Prostate gland (tissue), 2 donors: ENCODE measurements at regions not wholly inside any gene's neighbourhood (a gene's known extent, or its start where the extent isn't known, plus 50 kb on each side); places are given as distances from the start of the nearest gene placed in this dataset.

Experiments used
- DNase-seq: peaks from one replicate; pipeline ENCODE4 v3.0.0-alpha.2; 2019; ENCODE audit warnings: low spot score
- H3K27ac ChIP-seq, 2 donors: fragments of 200-600 bp; sonication (generic); 2 replicates each; pipeline ENCODE4 v1.5.1; 2017 to 2019
- H3K27me3 ChIP-seq: fragments of 200-600 bp; sonication (generic); replicated peaks from 2 replicates; pipeline ENCODE4 v1.5.1; 2019; ENCODE audit not compliant: insufficient read depth
- H3K36me3 ChIP-seq, 2 donors: fragments of 200-600 bp; sonication (generic); 1 replicate in 1 of 2; 2 replicates in 1 of 2; pipeline versions ENCODE4 v1.5.1 to v1.8.1; 2017 to 2019
- H3K4me1 ChIP-seq: fragments of 200-600 bp; sonication (generic); replicated peaks from 2 replicates; pipeline ENCODE4 v1.5.1; 2019
- H3K4me3 ChIP-seq, 2 donors: fragments of 200-600 bp; sonication (generic); 2 replicates each; pipeline ENCODE4 v1.5.1; 2017 to 2019
- H3K9me3 ChIP-seq: fragments of 200-600 bp; sonication (generic); 2 replicates; pipeline ENCODE4 v1.5.1; 2017
- POLR2A ChIP-seq: fragments of 450-650 bp; IDR thresholded peaks from one replicate; pipeline ENCODE4 v1.6.1; 2016; ENCODE audit warnings: antibody characterized with exemption, mild to moderate bottlenecking
- POLR2AphosphoS5 ChIP-seq: sonication (generic); formaldehyde crosslinking; IDR thresholded peaks from one replicate; pipeline ENCODE4 v1.6.1; 2017; ENCODE audit warnings: antibody characterized with exemption
- WGBS: methylation state at CpG from one replicate; pipeline ENCODE4 v1.1.5; 2018; 5-methylcytosine and 5-hydroxymethylcytosine counted together
- intact Hi-C: fragments of 100-400 bp; cut with DNase I; formaldehyde crosslinking; loops from one replicate; pipeline ENCODE4 v1.14.2; 2022
- TF ChIP-seq, protein P1 (sequence below), 4 experiments: fragments of 200-600 bp in 2 of 4; fragments of 450-650 bp in 2 of 4; sonication (generic) in 2 of 4; IDR thresholded peaks; 1 replicate in 3 of 4; 2 replicates in 1 of 4; pipeline ENCODE4 v1.5.1; 2016 to 2019; ENCODE audit warnings: antibody characterized with exemption in 4 of 4, mild to moderate bottlenecking in 2 of 4, moderate library complexity in 2 of 4

DNA sequence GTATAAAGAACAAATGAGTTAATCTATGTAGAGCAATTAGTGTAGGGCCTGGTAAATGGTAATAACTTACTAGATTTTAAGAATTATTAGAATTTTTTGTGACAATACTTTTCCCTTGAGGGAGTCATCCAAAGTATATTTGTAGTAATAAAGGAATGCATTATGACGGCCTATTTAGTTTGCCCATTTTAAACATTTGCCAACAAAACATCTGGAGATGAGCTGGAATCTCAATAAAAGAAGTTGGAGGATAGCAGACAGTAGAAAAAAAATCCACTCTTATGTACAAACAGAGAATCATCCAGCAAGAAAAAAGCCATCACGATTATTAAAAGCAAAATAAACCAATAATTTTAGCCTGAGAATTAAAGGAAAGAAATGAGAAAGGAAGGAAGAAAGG, 567.3 kb upstream of the ADAMTS5 start:
- no peaks in the 10 kb centered on the region for H3K4me1 ChIP-seq
- H3K9me3 ChIP-seq: no peaks in the 10 kb centered on the region
- intact Hi-C loops: no loop called here
- H3K27me3 ChIP-seq: no peaks in the 10 kb centered on the region
- no peak for DNase-seq
- H3K4me3 ChIP-seq: no peak overlapping the region
- H3K27ac ChIP-seq: no peak overlapping the region
- TF ChIP-seq POLR2A (no peak), POLR2AphosphoS5 (no peak)
- TF ChIP-seq, protein P1, sequence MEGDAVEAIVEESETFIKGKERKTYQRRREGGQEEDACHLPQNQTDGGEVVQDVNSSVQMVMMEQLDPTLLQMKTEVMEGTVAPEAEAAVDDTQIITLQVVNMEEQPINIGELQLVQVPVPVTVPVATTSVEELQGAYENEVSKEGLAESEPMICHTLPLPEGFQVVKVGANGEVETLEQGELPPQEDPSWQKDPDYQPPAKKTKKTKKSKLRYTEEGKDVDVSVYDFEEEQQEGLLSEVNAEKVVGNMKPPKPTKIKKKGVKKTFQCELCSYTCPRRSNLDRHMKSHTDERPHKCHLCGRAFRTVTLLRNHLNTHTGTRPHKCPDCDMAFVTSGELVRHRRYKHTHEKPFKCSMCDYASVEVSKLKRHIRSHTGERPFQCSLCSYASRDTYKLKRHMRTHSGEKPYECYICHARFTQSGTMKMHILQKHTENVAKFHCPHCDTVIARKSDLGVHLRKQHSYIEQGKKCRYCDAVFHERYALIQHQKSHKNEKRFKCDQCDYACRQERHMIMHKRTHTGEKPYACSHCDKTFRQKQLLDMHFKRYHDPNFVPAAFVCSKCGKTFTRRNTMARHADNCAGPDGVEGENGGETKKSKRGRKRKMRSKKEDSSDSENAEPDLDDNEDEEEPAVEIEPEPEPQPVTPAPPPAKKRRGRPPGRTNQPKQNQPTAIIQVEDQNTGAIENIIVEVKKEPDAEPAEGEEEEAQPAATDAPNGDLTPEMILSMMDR (IDR thresholded peaks at IDR 0.05): no peak
- WGBS: 59% methylated on average over 2 of the region's 2 CpGs
- H3K36me3 ChIP-seq: no peaks in the 10 kb centered on the region

DNA sequence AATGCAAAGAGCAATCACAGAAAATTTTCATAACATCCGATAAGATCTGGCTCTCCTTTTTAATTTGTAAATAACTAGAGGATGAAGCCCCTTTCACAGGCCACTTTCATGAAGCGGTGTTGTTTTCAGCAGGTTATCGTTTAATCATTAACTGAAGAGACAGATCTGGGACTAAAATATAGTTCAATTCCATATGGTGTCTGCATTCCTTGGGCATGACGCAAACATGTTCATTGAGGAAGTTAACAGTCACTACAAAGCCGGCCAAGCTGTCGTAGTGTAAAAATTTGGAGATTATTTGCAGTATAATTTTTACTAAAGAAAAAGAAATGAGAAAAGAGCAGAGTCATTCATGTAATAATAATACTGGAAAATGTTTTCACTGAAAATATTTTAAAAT, 565.2 kb upstream of the ADAMTS5 start:
- no peak for DNase-seq
- no peak for TF ChIP-seq POLR2AphosphoS5
- no peak for TF ChIP-seq POLR2A
- TF ChIP-seq, protein P1 (IDR thresholded peaks at IDR 0.05): no peak
- Histone ChIP-seq H3K27me3 (no peaks in the 10 kb centered on the region), H3K36me3 (no peaks in the 10 kb centered on the region), H3K27ac (no peak overlapping the region), H3K4me3 (no peak overlapping the region), H3K4me1 (no peaks in the 10 kb centered on the region), H3K9me3 (no peaks in the 10 kb centered on the region)
- WGBS: 60% methylated on average over 6 of the region's 6 CpGs
- intact Hi-C loops: no loop called here

DNA sequence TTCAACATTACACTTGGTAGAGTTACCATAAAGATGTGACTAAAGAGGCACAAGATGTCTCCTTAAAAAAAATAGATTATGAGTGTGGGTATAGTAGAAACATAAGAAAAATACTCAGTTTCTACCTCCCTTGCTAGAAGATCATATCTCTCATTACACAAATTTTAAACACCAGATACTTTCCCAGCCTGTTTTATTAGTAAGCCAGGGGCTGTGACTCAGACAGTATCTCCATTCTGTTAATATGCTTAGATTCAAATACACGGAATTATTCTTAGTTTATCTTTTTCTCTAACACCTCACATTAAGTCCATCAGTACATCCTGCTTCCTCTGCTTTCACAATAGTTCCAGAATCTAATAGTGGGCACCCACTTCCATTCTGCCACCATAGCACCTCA, 561.8 kb upstream of the ADAMTS5 start:
- no peaks in the 10 kb centered on the region for H3K9me3 ChIP-seq
- no peaks in the 10 kb centered on the region for H3K4me1 ChIP-seq
- 32% methylated on average over 1 of the region's 1 CpG for WGBS
- H3K4me3 ChIP-seq: no peak overlapping the region
- H3K27ac ChIP-seq: no peak overlapping the region
- H3K36me3 ChIP-seq: no peaks in the 10 kb centered on the region
- TF ChIP-seq POLR2AphosphoS5: no peak
- no peak for TF ChIP-seq POLR2A
- TF ChIP-seq, protein P1 (IDR thresholded peaks at IDR 0.05): no peak
- DNase-seq: no peak
- intact Hi-C loops: no loop called here
- H3K27me3 ChIP-seq: no peaks in the 10 kb centered on the region

DNA sequence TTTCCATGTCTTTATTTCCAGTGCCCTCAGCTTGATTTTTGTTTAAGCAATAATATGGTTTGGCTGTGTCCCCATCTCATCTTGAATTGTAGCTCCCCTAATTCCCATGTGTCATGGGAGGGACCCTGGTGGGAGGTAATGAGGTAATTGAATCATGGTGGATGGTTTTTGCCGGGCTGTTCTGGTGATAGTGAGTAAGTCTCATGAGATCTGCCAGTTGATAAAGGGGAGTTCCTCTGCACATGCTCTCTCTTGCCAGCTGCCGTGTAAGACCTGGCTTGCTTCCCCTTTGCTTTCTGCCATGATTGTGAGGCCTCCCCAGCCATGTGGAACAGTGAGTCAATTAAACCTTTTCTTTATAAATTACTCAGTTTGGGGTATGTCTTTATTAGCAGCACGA, 559.6 kb upstream of the ADAMTS5 start:
- Histone ChIP-seq H3K4me1 (no peaks in the 10 kb centered on the region), H3K4me3 (no peak overlapping the region), H3K27me3 (no peaks in the 10 kb centered on the region), H3K36me3 (no peaks in the 10 kb centered on the region), H3K27ac (no peak overlapping the region), H3K9me3 (no peaks in the 10 kb centered on the region)
- WGBS: 64% methylated on average over 3 of the region's 3 CpGs
- intact Hi-C loops: no loop called here
- TF ChIP-seq POLR2A (no peak), POLR2AphosphoS5 (no peak)
- TF ChIP-seq, protein P1 (IDR thresholded peaks at IDR 0.05): no peak
- no peak for DNase-seq

DNA sequence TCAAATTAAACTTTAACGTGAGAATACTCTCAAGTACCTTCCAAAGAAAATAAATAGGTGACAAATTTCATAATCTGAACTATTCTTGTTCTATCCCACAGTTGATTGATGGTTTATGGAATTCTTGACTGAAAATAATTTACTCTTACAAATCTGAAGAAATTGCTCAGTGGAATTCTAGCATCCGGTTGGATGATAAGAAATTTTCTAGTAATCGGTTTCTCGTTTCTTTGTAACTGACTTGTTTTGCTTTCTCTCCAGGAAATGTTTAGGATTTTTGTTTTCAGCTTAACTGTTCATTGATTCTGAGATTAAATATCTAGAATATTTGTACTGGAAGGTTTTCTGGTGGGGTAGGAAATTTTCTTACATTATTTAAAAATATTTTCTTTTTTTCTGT, 558.9 kb upstream of the ADAMTS5 start:
- no peaks in the 10 kb centered on the region for H3K9me3 ChIP-seq
- H3K4me1 ChIP-seq: no peaks in the 10 kb centered on the region
- WGBS: 84% methylated on average over 4 of the region's 4 CpGs
- H3K27me3 ChIP-seq: no peaks in the 10 kb centered on the region
- H3K4me3 ChIP-seq: no peak overlapping the region
- intact Hi-C loops: no loop called here
- TF ChIP-seq, protein P1 (IDR thresholded peaks at IDR 0.05): no peak
- no peak for TF ChIP-seq POLR2A
- TF ChIP-seq POLR2AphosphoS5: no peak
- no peaks in the 10 kb centered on the region for H3K36me3 ChIP-seq
- no peak overlapping the region for H3K27ac ChIP-seq
- DNase-seq: no peak
